ENCODE measurements at regions not wholly inside any gene's neighbourhood (a gene's known extent, or its start where the extent isn't known, plus 50 kb on each side); places are given as distances from the start of the nearest gene placed in this dataset.

GRCh38 chr20:19807946-19808330, 49.9 kb downstream of the RIN2 start:
- Histone ChIP-seq H3K27ac (ENCODE audit: low read length) (no peak overlapping the region), H3K27me3 (ENCODE audit: control insufficient read depth, insufficient read depth, low read length) (no peaks in the 10 kb centered on the region), H3K36me3 (ENCODE audit: control insufficient read depth, low read depth, low read length) (no peaks in the 10 kb centered on the region), H3K9me3 (ENCODE audit: control insufficient read depth, low read depth, low read length) (no peaks in the 10 kb centered on the region), H3K9ac (ENCODE audit: low read length) (no peak overlapping the region), H3K4me3 (ENCODE audit: low read length) (no peak overlapping the region), H3K4me1 (ENCODE audit: control insufficient read depth, low read depth, low read length) (no peaks in the 10 kb centered on the region)

GRCh38 chr20:19808498-19808897, 50.4 kb downstream of the RIN2 start:
- Histone ChIP-seq H3K9me3 (ENCODE audit: control insufficient read depth, low read depth, low read length) (no peaks in the 10 kb centered on the region), H3K36me3 (ENCODE audit: control insufficient read depth, low read depth, low read length) (no peaks in the 10 kb centered on the region), H3K4me1 (ENCODE audit: control insufficient read depth, low read depth, low read length) (no peaks in the 10 kb centered on the region), H3K4me3 (ENCODE audit: low read length) (no peak overlapping the region), H3K9ac (ENCODE audit: low read length) (no peak overlapping the region), H3K27me3 (ENCODE audit: control insufficient read depth, insufficient read depth, low read length) (no peaks in the 10 kb centered on the region), H3K27ac (ENCODE audit: low read length) (no peak overlapping the region)

- Histone ChIP-seq H3K4me3 (ENCODE audit: low read length) (no peak overlapping the region), H3K4me1 (ENCODE audit: control insufficient read depth, low read depth, low read length) (no peaks in the 10 kb centered on the region), H3K27me3 (ENCODE audit: control insufficient read depth, insufficient read depth, low read length) (no peaks in the 10 kb centered on the region), H3K27ac (ENCODE audit: low read length) (no peak overlapping the region), H3K9ac (ENCODE audit: low read length) (no peak overlapping the region), H3K9me3 (ENCODE audit: control insufficient read depth, low read depth, low read length) (no peaks in the 10 kb centered on the region), H3K36me3 (ENCODE audit: control insufficient read depth, low read depth, low read length) (no peaks in the 10 kb centered on the region)
These were observed 51.4 kb downstream of the RIN2 start for GRCh38 chr20:19809505-19809904.

GRCh38 chr20:19811231-19811630, 53.2 kb downstream of the RIN2 start:
- no peak overlapping the region for H3K4me3 ChIP-seq (ENCODE audit: low read length)
- no peak overlapping the region for H3K27ac ChIP-seq (ENCODE audit: low read length)
- H3K4me1 ChIP-seq (ENCODE audit: control insufficient read depth, low read depth, low read length) = no peaks in the 10 kb centered on the region

GRCh38 chr20:19812056-19812455, 54.0 kb downstream of the RIN2 start:
- H3K9me3 ChIP-seq (ENCODE audit: control insufficient read depth, low read depth, low read length) = no peaks in the 10 kb centered on the region
- H3K36me3 ChIP-seq (ENCODE audit: control insufficient read depth, low read depth, low read length) = no peaks in the 10 kb centered on the region
- no peak overlapping the region for H3K9ac ChIP-seq (ENCODE audit: low read length)
- no peaks in the 10 kb centered on the region for H3K4me1 ChIP-seq (ENCODE audit: control insufficient read depth, low read depth, low read length)
- no peak overlapping the region for H3K4me3 ChIP-seq (ENCODE audit: low read length)
- H3K27me3 ChIP-seq (ENCODE audit: control insufficient read depth, insufficient read depth, low read length) = no peaks in the 10 kb centered on the region
- no peak overlapping the region for H3K27ac ChIP-seq (ENCODE audit: low read length)

More at GRCh38 chr20:19811231-19811630, 53.2 kb downstream of the RIN2 start:
- no peaks in the 10 kb centered on the region for H3K27me3 ChIP-seq (ENCODE audit: control insufficient read depth, insufficient read depth, low read length)
- H3K9me3 ChIP-seq (ENCODE audit: control insufficient read depth, low read depth, low read length) = no peaks in the 10 kb centered on the region
- H3K9ac ChIP-seq (ENCODE audit: low read length) = no peak overlapping the region
- H3K36me3 ChIP-seq (ENCODE audit: control insufficient read depth, low read depth, low read length) = no peaks in the 10 kb centered on the region

- Histone ChIP-seq H3K27ac (ENCODE audit: low read length) (no peak overlapping the region), H3K9me3 (ENCODE audit: control insufficient read depth, low read depth, low read length) (no peaks in the 10 kb centered on the region), H3K36me3 (ENCODE audit: control insufficient read depth, low read depth, low read length) (no peaks in the 10 kb centered on the region), H3K9ac (ENCODE audit: low read length) (no peak overlapping the region), H3K4me1 (ENCODE audit: control insufficient read depth, low read depth, low read length) (no peaks in the 10 kb centered on the region), H3K4me3 (ENCODE audit: low read length) (no peak overlapping the region), H3K27me3 (ENCODE audit: control insufficient read depth, insufficient read depth, low read length) (no peaks in the 10 kb centered on the region)
These were observed 54.6 kb downstream of the RIN2 start for GRCh38 chr20:19812696-19813095.

GRCh38 chr20:19813846-19814640, 56.0 kb downstream of the RIN2 start:
- Histone ChIP-seq H3K9me3 (ENCODE audit: control insufficient read depth, low read depth, low read length) (no peaks in the 10 kb centered on the region), H3K36me3 (ENCODE audit: control insufficient read depth, low read depth, low read length) (no peaks in the 10 kb centered on the region), H3K27ac (ENCODE audit: low read length) (no peak overlapping the region), H3K4me1 (ENCODE audit: control insufficient read depth, low read depth, low read length) (no peaks in the 10 kb centered on the region), H3K27me3 (ENCODE audit: control insufficient read depth, insufficient read depth, low read length) (no peaks in the 10 kb centered on the region), H3K9ac (ENCODE audit: low read length) (no peak overlapping the region), H3K4me3 (ENCODE audit: low read length) (no peak overlapping the region)

GRCh38 chr20:19815553-19815991, 57.5 kb downstream of the RIN2 start:
- Histone ChIP-seq H3K9ac (ENCODE audit: low read length) (no peak overlapping the region), H3K4me3 (ENCODE audit: low read length) (no peak overlapping the region), H3K27ac (ENCODE audit: low read length) (no peak overlapping the region), H3K36me3 (ENCODE audit: control insufficient read depth, low read depth, low read length) (no peaks in the 10 kb centered on the region), H3K4me1 (ENCODE audit: control insufficient read depth, low read depth, low read length) (no peaks in the 10 kb centered on the region), H3K27me3 (ENCODE audit: control insufficient read depth, insufficient read depth, low read length) (no peaks in the 10 kb centered on the region), H3K9me3 (ENCODE audit: control insufficient read depth, low read depth, low read length) (no peaks in the 10 kb centered on the region)

GRCh38 chr20:19816386-19816785, 58.3 kb downstream of the RIN2 start:
- H3K4me3 ChIP-seq (ENCODE audit: low read length) = no peak overlapping the region
- H3K27me3 ChIP-seq (ENCODE audit: control insufficient read depth, insufficient read depth, low read length) = no peaks in the 10 kb centered on the region
- H3K27ac ChIP-seq (ENCODE audit: low read length) = no peak overlapping the region
- no peaks in the 10 kb centered on the region for H3K9me3 ChIP-seq (ENCODE audit: control insufficient read depth, low read depth, low read length)
- H3K36me3 ChIP-seq (ENCODE audit: control insufficient read depth, low read depth, low read length) = no peaks in the 10 kb centered on the region
- H3K9ac ChIP-seq (ENCODE audit: low read length) = no peak overlapping the region
- H3K4me1 ChIP-seq (ENCODE audit: control insufficient read depth, low read depth, low read length) = no peaks in the 10 kb centered on the region

- H3K27ac ChIP-seq (ENCODE audit: low read length) = no peak overlapping the region
- no peak overlapping the region for H3K4me3 ChIP-seq (ENCODE audit: low read length)
- H3K9me3 ChIP-seq (ENCODE audit: control insufficient read depth, low read depth, low read length) = no peaks in the 10 kb centered on the region
- no peaks in the 10 kb centered on the region for H3K27me3 ChIP-seq (ENCODE audit: control insufficient read depth, insufficient read depth, low read length)
- H3K9ac ChIP-seq (ENCODE audit: low read length) = no peak overlapping the region
- no peaks in the 10 kb centered on the region for H3K4me1 ChIP-seq (ENCODE audit: control insufficient read depth, low read depth, low read length)
- H3K36me3 ChIP-seq (ENCODE audit: control insufficient read depth, low read depth, low read length) = no peaks in the 10 kb centered on the region
These were observed 59.0 kb downstream of the RIN2 start for GRCh38 chr20:19817017-19817416.

- no peaks in the 10 kb centered on the region for H3K27me3 ChIP-seq (ENCODE audit: control insufficient read depth, insufficient read depth, low read length)
- H3K4me3 ChIP-seq (ENCODE audit: low read length) = no peak overlapping the region
- no peaks in the 10 kb centered on the region for H3K36me3 ChIP-seq (ENCODE audit: control insufficient read depth, low read depth, low read length)
- H3K9ac ChIP-seq (ENCODE audit: low read length) = no peak overlapping the region
- H3K4me1 ChIP-seq (ENCODE audit: control insufficient read depth, low read depth, low read length) = peaks cover 3% of the 10 kb centered on the region
- no peaks in the 10 kb centered on the region for H3K9me3 ChIP-seq (ENCODE audit: control insufficient read depth, low read depth, low read length)
- H3K27ac ChIP-seq (ENCODE audit: low read length) = no peak overlapping the region
These were observed 61.1 kb downstream of the RIN2 start for GRCh38 chr20:19819149-19819548.

GRCh38 chr20:19820555-19821211, 62.6 kb downstream of the RIN2 start:
- H3K4me1 ChIP-seq (ENCODE audit: control insufficient read depth, low read depth, low read length) = peaks cover 3% of the 10 kb centered on the region
- no peaks in the 10 kb centered on the region for H3K9me3 ChIP-seq (ENCODE audit: control insufficient read depth, low read depth, low read length)
- H3K27ac ChIP-seq (ENCODE audit: low read length) = no peak overlapping the region

More at GRCh38 chr20:19820555-19821211, 62.6 kb downstream of the RIN2 start:
- no peak overlapping the region for H3K4me3 ChIP-seq (ENCODE audit: low read length)
- no peaks in the 10 kb centered on the region for H3K27me3 ChIP-seq (ENCODE audit: control insufficient read depth, insufficient read depth, low read length)
- no peaks in the 10 kb centered on the region for H3K36me3 ChIP-seq (ENCODE audit: control insufficient read depth, low read depth, low read length)
- H3K9ac ChIP-seq (ENCODE audit: low read length) = no peak overlapping the region
